Stimulated activated CD4-positive, alpha-beta T cell treated with anti-CD3 and anti-CD28 coated beads, Interleukin-15, amount 100 ng/mL, for 48 hours (primary cell): ENCODE measurements at regions not wholly inside any gene's neighbourhood (a gene's known extent, or its start where the extent isn't known, plus 50 kb on each side); places are given as distances from the start of the nearest gene placed in this dataset.
"Not testable (repeated sequence)": the region's sequence is repeated elsewhere in the genome, so short reads cannot be mapped to it uniquely, and the experiment has no call there.

Source experiments
- DNase-seq, 2 donors: peaks; one replicate each; pipeline ENCODE4 v3.0.0-alpha.2; 2020; ENCODE audit warnings: low read depth in 2 of 2

GRCh38 chr17:68141050-68141449 lies 105.5 kb downstream of the KPNA2 start:
- no peak for DNase-seq

DNA sequence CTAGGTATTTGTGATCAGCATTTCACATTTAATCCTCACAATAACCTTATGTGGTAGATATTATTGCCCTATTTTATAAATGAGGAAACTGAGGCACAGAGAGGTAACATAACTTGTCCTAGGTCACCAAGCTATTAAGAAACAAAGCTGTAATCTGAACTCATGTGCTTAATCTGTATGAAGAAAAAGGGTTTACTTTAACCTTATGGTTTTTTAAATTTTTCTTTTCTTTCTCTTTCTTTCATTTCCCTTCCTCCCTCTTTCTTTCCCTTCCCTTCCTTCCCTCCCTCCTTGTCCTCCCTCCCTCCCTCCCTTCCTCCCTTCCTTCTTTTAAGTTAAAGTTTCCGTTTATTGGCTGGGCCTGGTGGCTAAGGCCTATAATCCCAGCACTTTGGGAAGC lies 105.2 kb upstream of the AMZ2 start:
- no peak for DNase-seq

DNA sequence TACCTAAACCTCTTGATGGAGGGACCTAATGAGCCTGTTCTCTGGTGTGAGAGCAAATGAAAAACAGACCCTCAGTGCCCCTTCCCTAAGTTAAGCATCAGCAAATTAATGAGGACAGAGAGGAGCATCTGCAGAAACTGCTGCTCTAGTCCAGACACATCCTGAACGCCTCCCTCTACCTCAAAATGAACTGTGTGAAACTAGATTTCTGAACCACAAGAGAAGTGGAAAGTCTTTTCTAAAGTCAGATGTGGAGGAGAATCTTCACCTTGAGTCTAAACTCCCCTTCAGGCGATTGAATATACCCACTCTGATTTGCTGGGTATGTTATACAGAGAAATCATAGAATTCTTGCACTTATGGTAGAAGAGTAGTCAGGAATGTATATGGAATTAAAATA lies 104.4 kb upstream of the AMZ2 start:
- DNase-seq: no peak

DNA sequence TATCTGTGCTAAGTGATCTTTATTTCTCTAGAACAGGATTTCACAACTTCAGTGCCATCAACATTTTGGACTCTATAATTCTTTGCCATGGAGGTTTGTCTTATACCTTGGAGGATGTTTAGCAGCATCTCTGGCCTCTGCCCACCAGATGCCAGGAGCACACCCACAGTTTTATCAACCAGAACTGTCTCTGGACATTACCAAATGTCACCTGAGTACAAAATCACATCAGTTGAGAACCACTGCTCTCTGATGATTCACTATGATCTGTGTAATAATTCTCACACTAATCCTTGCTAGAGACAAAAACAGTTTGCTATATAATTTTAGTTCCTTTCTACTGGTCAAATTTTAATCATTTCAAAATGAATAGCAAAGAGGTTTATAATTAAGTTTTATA lies 102.8 kb upstream of the AMZ2 start:
- DNase-seq: no peak

DNA sequence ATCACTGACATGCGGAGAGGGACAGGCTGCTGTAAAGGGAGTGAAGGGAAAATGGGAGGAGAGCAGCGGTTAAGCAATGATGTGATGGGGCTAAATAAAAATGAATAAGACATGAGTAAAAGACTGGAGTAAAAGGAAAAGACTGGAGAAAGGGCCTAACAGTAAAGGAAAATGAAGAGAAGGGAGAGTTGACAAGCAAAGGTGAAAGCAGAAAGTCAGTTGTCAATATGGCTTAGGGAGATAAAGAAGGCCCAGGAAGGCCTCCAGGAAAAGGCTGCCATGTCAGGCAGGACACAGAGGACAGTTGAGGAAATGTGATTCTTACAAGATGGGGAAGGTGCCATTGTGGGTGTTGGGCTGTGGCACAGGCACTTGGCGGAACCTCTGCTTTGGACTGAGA lies 98.9 kb upstream of the AMZ2 start:
- no peak for DNase-seq

- DNase-seq: no peak
These were observed 95.7 kb upstream of the AMZ2 start for GRCh38 chr17:68152161-68152571.

DNA sequence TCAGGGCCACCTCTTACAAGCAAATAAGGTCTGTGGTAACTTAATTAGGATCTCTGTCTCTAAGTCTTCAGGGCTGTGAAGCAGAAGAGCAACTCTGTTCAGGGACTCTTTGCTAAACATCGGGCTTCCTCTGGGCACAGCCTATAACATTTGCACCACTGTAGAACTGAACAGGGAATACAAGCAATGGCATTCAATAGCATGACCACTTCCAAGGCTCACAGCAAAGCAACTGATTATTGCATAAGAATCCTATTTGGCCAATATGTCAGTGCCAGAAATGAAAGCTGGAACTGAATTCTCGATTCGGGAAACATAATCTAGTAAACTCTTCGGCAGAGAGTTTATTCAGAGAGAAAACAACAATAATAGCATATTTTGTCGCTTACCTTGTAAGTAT lies 92.2 kb upstream of the AMZ2 start:
- no peak for DNase-seq

- DNase-seq: no peak
These were observed 86.0 kb upstream of the AMZ2 start for GRCh38 chr17:68161644-68162428.

GRCh38 chr17:68168273-68169164 lies 79.3 kb upstream of the AMZ2 start:
- DNase-seq: not testable (repeated sequence)

DNA sequence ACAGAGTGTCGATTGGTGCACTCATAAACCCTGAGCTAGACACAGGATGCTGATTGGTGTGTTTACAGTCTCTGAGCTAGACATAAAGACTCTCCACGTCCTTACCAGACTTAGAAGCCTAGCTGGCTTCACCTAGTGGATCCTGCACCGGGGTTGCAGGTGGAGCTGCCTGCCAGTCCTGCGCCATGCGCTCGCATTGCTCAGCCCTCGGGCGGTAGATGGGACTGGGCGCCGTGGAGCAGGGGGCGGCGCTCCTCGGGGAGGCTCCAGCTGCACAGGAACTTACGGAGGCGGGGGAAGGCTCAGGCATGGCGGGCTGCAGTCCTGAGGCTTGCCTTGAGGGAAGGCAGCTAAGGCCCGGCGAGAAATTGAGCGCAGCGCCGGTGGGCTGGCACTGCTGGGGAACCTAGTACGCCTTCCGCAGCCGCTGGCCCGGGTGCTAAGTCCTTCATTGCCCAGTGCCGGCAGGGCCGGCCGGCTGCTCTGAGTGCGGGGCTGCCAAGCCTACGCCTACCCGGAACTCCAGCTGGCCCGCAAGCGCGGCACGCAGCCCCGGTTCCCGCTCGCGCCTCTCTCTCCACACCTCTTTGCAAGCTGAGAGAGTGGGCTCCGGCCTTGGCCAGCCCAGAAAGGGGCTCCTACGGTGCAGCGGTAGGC lies 78.5 kb upstream of the AMZ2 start:
- DNase-seq: not testable (repeated sequence)

GRCh38 chr17:68169840-68170239 lies 78.0 kb upstream of the AMZ2 start:
- no peak for DNase-seq

GRCh38 chr17:68170246-68170645 lies 77.6 kb upstream of the AMZ2 start:
- no peak for DNase-seq

GRCh38 chr17:68172461-68172954 lies 75.3 kb upstream of the AMZ2 start:
- DNase-seq: peak; percentile 40 to 63

DNA sequence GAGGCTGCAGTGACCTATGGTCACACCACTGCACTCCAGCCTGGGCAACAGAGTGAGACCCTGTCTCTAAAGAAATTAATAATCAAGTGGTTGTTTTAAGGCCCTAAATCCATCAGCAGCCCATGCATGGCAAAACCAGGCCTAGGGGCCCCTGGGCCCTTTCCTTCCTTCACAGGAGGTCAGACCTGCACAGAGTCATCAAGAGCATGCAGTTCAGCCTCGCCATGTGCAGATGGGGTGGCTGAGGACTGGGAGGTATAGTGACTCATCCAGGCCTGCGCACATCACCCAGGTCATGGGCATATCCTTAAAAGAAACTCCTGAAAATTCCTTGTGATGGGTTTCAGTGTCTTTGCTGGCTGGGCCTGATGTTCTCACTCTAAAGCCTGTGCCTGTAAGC lies 72.4 kb upstream of the AMZ2 start:
- no peak for DNase-seq

DNA sequence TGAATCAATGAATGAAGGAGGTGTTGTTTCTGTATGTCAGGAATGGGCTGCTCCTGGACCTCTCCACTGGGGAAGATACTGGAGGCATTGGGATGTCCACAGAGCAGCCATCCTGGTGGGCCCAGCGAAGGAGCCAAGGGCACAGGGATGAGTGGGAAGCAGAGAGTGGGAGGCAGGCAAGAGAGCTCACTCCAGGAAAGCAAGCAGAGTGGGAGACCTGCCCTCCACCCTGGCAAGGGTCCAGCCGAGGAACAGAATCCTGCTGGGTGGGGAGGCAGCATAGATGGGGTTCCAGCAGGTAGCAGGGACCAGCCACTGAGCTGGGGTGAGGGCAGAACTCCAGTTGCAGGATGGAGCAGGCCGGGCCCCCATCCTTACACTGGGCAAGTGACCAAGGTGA lies 71.9 kb upstream of the AMZ2 start:
- no peak for DNase-seq

DNA sequence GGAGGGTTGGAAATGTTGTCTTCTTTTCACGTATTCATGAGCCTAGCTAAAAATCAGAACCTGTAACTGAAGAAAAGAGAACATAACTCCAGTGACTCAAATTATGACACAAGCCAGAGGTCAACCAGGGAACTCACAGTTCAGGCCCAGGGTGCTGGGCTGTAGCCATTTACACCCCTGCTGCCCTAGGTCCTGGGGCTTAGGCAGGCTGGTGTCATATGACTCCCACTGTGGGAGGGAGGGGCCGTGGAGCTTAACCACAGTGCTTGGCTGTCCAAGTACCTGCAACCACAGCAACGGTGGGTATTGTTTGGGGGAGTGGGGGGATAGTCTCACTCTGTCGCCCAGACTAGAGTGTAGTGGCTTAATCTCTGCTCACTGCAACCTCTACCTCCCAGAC lies 71.1 kb upstream of the AMZ2 start:
- DNase-seq: no peak

- DNase-seq: no peak
These were observed 69.0 kb upstream of the AMZ2 start for GRCh38 chr17:68178831-68179230.

GRCh38 chr17:68179236-68179925 lies 68.5 kb upstream of the AMZ2 start:
- DNase-seq: no peak

DNA sequence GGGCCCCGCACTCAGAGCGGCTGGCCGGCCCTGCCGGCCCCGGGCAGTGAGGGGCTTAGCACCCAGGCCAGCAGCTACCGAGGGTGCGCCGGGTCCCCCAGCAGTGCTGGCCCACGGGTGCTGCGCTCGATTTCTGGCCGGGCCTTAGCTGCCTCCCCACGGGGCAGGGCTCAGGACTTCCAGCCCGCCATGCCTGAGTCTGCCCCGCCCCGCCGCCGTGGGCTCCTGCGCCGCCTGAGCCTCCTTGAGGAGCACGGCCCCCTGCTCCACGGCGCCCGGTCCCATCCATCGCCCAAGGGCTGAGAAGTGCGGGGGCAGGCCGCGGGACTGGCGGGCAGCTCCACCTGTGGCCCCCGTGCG lies 67.9 kb upstream of the AMZ2 start:
- DNase-seq: no peak

DNA sequence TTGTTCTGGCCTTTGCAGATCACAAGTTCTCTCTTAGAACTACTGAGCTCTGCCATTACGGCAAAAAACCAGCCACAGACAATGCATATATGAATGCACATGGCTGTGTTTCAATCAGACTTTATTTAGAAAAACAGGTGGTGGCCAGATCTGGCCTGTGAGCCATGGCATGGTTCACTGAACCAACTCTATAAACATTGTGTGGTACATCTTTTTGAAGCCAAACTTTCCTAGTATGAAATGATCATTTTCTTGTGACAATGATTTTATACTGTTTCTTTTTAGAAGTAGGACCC lies 65.9 kb upstream of the AMZ2 start:
- DNase-seq: no peak

GRCh38 chr17:68182940-68183551 lies 64.8 kb upstream of the AMZ2 start:
- no peak for DNase-seq

- DNase-seq: no peak
These were observed 63.7 kb upstream of the AMZ2 start for GRCh38 chr17:68184141-68184571.
